ENCODE measurements at regions not wholly inside any gene's neighbourhood (a gene's known extent, or its start where the extent isn't known, plus 50 kb on each side); places are given as distances from the start of the nearest gene placed in this dataset.

DNA sequence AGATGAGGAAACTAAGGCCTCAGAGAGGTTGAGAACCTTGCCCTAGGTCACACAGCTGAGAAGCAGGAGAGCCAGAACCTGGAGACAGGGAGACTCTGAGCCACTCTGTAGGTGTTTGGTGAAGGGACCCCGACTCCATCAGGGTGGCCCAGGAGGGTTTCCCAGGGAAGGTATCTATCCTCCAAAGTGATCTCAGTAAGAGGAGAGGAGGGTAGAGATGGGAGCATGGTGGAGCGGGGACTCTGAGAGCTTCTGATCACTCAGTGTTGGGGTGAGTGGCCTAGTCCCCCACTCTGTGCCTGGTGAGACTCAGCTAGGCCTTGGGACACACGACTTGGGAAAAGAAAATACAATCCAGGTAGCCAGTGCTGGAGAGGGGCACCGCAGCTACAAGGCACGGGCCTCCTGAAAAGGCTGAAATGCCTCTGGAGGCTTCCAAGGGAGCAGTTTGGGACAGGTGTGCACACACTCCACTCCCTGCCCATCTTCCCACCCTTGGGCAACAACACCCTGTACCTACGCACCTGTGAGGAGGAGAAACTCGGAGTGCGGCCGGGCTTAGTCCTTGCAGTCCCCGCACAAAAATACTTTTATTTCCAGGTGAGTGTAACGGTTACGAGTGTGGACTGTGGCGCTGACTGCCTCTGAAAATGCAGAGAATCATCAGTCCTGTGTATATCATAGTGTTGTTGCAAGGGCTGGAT is 80.8 kb downstream of the CAMK2N1 start (continued):
- TF ChIP-seq, protein P1, sequence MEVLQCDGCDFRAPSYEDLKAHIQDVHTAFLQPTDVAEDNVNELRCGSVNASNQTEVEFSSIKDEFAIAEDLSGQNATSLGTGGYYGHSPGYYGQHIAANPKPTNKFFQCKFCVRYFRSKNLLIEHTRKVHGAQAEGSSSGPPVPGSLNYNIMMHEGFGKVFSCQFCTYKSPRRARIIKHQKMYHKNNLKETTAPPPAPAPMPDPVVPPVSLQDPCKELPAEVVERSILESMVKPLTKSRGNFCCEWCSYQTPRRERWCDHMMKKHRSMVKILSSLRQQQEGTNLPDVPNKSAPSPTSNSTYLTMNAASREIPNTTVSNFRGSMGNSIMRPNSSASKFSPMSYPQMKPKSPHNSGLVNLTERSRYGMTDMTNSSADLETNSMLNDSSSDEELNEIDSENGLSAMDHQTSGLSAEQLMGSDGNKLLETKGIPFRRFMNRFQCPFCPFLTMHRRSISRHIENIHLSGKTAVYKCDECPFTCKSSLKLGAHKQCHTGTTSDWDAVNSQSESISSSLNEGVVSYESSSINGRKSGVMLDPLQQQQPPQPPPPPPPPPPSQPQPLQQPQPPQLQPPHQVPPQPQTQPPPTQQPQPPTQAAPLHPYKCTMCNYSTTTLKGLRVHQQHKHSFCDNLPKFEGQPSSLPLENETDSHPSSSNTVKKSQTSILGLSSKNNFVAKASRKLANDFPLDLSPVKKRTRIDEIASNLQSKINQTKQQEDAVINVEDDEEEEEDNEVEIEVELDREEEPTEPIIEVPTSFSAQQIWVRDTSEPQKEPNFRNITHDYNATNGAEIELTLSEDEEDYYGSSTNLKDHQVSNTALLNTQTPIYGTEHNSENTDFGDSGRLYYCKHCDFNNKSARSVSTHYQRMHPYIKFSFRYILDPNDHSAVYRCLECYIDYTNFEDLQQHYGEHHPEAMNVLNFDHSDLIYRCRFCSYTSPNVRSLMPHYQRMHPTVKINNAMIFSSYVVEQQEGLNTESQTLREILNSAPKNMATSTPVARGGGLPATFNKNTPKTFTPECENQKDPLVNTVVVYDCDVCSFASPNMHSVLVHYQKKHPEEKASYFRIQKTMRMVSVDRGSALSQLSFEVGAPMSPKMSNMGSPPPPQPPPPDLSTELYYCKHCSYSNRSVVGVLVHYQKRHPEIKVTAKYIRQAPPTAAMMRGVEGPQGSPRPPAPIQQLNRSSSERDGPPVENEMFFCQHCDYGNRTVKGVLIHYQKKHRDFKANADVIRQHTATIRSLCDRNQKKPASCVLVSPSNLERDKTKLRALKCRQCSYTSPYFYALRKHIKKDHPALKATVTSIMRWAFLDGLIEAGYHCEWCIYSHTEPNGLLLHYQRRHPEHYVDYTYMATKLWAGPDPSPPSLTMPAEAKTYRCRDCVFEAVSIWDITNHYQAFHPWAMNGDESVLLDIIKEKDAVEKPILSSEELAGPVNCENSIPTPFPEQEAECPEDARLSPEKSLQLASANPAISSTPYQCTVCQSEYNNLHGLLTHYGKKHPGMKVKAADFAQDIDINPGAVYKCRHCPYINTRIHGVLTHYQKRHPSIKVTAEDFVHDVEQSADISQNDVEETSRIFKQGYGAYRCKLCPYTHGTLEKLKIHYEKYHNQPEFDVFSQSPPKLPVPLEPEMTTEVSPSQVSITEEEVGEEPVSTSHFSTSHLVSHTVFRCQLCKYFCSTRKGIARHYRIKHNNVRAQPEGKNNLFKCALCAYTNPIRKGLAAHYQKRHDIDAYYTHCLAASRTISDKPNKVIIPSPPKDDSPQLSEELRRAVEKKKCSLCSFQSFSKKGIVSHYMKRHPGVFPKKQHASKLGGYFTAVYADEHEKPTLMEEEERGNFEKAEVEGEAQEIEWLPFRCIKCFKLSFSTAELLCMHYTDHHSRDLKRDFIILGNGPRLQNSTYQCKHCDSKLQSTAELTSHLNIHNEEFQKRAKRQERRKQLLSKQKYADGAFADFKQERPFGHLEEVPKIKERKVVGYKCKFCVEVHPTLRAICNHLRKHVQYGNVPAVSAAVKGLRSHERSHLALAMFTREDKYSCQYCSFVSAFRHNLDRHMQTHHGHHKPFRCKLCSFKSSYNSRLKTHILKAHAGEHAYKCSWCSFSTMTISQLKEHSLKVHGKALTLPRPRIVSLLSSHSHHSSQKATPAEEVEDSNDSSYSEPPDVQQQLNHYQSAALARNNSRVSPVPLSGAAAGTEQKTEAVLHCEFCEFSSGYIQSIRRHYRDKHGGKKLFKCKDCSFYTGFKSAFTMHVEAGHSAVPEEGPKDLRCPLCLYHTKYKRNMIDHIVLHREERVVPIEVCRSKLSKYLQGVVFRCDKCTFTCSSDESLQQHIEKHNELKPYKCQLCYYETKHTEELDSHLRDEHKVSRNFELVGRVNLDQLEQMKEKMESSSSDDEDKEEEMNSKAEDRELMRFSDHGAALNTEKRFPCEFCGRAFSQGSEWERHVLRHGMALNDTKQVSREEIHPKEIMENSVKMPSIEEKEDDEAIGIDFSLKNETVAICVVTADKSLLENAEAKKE (CRISPR knock-in tag; IDR thresholded peaks at IDR 0.05): no peak
- no peak for TF ChIP-seq JUNB (IDR thresholded peaks at IDR 0.05; ENCODE audit: unreplicated experiment)
- TF ChIP-seq STAT1 (IDR thresholded peaks at IDR 0.05; ENCODE audit: unreplicated experiment): no peak
- TF ChIP-seq, protein P2, sequence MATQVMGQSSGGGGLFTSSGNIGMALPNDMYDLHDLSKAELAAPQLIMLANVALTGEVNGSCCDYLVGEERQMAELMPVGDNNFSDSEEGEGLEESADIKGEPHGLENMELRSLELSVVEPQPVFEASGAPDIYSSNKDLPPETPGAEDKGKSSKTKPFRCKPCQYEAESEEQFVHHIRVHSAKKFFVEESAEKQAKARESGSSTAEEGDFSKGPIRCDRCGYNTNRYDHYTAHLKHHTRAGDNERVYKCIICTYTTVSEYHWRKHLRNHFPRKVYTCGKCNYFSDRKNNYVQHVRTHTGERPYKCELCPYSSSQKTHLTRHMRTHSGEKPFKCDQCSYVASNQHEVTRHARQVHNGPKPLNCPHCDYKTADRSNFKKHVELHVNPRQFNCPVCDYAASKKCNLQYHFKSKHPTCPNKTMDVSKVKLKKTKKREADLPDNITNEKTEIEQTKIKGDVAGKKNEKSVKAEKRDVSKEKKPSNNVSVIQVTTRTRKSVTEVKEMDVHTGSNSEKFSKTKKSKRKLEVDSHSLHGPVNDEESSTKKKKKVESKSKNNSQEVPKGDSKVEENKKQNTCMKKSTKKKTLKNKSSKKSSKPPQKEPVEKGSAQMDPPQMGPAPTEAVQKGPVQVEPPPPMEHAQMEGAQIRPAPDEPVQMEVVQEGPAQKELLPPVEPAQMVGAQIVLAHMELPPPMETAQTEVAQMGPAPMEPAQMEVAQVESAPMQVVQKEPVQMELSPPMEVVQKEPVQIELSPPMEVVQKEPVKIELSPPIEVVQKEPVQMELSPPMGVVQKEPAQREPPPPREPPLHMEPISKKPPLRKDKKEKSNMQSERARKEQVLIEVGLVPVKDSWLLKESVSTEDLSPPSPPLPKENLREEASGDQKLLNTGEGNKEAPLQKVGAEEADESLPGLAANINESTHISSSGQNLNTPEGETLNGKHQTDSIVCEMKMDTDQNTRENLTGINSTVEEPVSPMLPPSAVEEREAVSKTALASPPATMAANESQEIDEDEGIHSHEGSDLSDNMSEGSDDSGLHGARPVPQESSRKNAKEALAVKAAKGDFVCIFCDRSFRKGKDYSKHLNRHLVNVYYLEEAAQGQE (IDR thresholded peaks at IDR 0.05; ENCODE audit: unreplicated experiment): no peak
